HepG2 (cell line): ENCODE measurements at regions not wholly inside any gene's neighbourhood (a gene's known extent, or its start where the extent isn't known, plus 50 kb on each side); places are given as distances from the start of the nearest gene placed in this dataset.

Source experiments
- ATAC-seq: fragments of 200-7000 bp; cut with Tn5 transposase; 3 replicates; pipeline ENCODE4 v1.9.1; 2020; ENCODE audit warnings: mild to moderate bottlenecking, moderate library complexity
- BruUV-seq: library from RNA; stranded (reverse); fragments of 400-500 nt; replicated peaks from 2 replicates; lab custom pipeline; 2021; lab: Mats Ljungman, UMichigan
- CTCF ChIA-PET: fragments of 300-600 bp; formaldehyde crosslinking; extraction: SDS; loops from one replicate; lab custom pipeline; 2021; ENCODE audit warnings: low total read pairs, inconsistent platforms, low intra/inter-chr PET ratio; lab: Yijun Ruan, JAX
- POLR2A ChIA-PET: fragments of 350-600 bp; sonication (Branson Sonifier 250); formaldehyde crosslinking; loops from one replicate; lab custom pipeline; 2020; ENCODE audit warnings: antibody characterized with exemption, inconsistent platforms; lab: Yijun Ruan, JAX
- DNase-seq: peaks from one replicate; pipeline ENCODE4 v3.0.0-alpha.2; 2015; ENCODE audit warnings: low spot score
- FAIRE-seq: peaks from 3 replicates; lab custom pipeline; 2011; peaks lifted over from hg19 to GRCh38; lab: Jason Lieb, UNC
- H2AFZ ChIP-seq: one replicate; pipeline ENCODE4 v1.6.1; 2011; ENCODE audit warnings: low read length, inconsistent platforms
- H3K27ac ChIP-seq: fragments of 300-600 bp; 3 replicates; pipeline ENCODE4 v1.8.0; 2011; ENCODE audit warnings: mixed run types, mild to moderate bottlenecking, mixed read lengths, low read length, inconsistent platforms; ENCODE audit not compliant: insufficient read depth; ENCODE audit errors: extremely low read length
- H3K27me3 ChIP-seq, 2 experiments: fragments of 200-600 bp in 1 of 2; 2 replicates in 1 of 2; 3 replicates in 1 of 2; pipeline versions ENCODE4 v1.6.0 to v1.8.0; 2011; ENCODE audit warnings: low read length in 2 of 2, mild to moderate bottlenecking in 2 of 2, moderate library complexity in 2 of 2, inconsistent platforms in 1 of 2; ENCODE audit not compliant: insufficient read depth in 2 of 2, control insufficient read depth in 1 of 2
- H3K36me3 ChIP-seq, 2 experiments: fragments of 200-600 bp in 1 of 2; replicated peaks in 1 of 2; 2 replicates in 1 of 2; 3 replicates in 1 of 2; pipeline versions ENCODE4 v1.5.1 to v1.8.0; 2011; ENCODE audit warnings: low read length in 2 of 2, inconsistent platforms in 1 of 2; ENCODE audit not compliant: insufficient read depth in 2 of 2, control insufficient read depth in 1 of 2
- H3K4me1 ChIP-seq: 2 replicates; pipeline ENCODE4 v1.5.1; 2012; ENCODE audit warnings: low read length, inconsistent platforms; ENCODE audit not compliant: insufficient read depth
- H3K4me2 ChIP-seq: 2 replicates; pipeline ENCODE4 v1.6.0; 2011; ENCODE audit warnings: low read depth, low read length, inconsistent platforms
- H3K4me3 ChIP-seq, 3 experiments: fragments of 200-600 bp in 1 of 3; sonication (generic), shearing (Covaris generic) in 1 of 3; replicated peaks in 1 of 3; 2 replicates each; pipeline ENCODE4 v1.5.1; 2011 to 2016; ENCODE audit warnings: low read length in 3 of 3, inconsistent platforms in 2 of 3, low read depth in 2 of 3, mild to moderate bottlenecking in 2 of 3, control low read depth in 1 of 3, mixed read lengths in 1 of 3; ENCODE audit not compliant: insufficient read depth in 1 of 3
- H3K79me2 ChIP-seq: one replicate; pipeline ENCODE4 v1.6.1; 2011; ENCODE audit warnings: low read length, inconsistent platforms; ENCODE audit not compliant: insufficient read depth
- H3K9ac ChIP-seq: 2 replicates; pipeline ENCODE4 v1.6.0; 2011; ENCODE audit warnings: mild to moderate bottlenecking, low read depth, low read length, inconsistent platforms; ENCODE audit not compliant: insufficient read depth
- H3K9me3 ChIP-seq: 2 replicates; pipeline ENCODE4 v1.5.1; 2012; ENCODE audit warnings: mild to moderate bottlenecking, low read length
- H4K20me1 ChIP-seq: 2 replicates; pipeline ENCODE4 v1.6.0; 2011; ENCODE audit warnings: inconsistent platforms, mild to moderate bottlenecking, low read length, moderate library complexity; ENCODE audit not compliant: insufficient read depth
- FOXK2 ChIP-seq: fragments of 450-650 bp; IDR thresholded peaks from 2 replicates; pipeline ENCODE4 v1.6.1; 2016
- MTERF4 ChIP-seq: sonication (generic); formaldehyde crosslinking; IDR thresholded peaks from 2 replicates; pipeline ENCODE4 v1.8.0; 2023; ENCODE audit warnings: mild to moderate bottlenecking, missing genetic modification reagents
- MYC ChIP-seq: sonication (generic); formaldehyde crosslinking; IDR thresholded peaks from 2 replicates; pipeline ENCODE4 v1.9.0; 2021; ENCODE audit warnings: missing genetic modification reagents, borderline replicate concordance
- NONO ChIP-seq, 2 experiments: fragments of 450-650 bp in 1 of 2; sonication (generic) in 1 of 2; formaldehyde crosslinking in 1 of 2; IDR thresholded peaks in 1 of 2; conservative IDR thresholded peaks in 1 of 2; 2 replicates each; pipeline versions ENCODE4 v1.6.1 to v1.8.0; 2017 to 2022; ENCODE audit warnings: mild to moderate bottlenecking in 1 of 2, missing genetic modification reagents in 1 of 2, moderate library complexity in 1 of 2
- NR1H2 ChIP-seq: sonication (generic); formaldehyde crosslinking; IDR thresholded peaks from 2 replicates; pipeline ENCODE4 v1.8.1; 2022; ENCODE audit warnings: low read depth, missing genetic modification reagents, borderline replicate concordance
- PBX2 ChIP-seq: IDR thresholded peaks from 2 replicates; pipeline ENCODE4 v1.6.1; 2016; ENCODE audit warnings: control low read depth
- RFX1 ChIP-seq: fragments of 450-650 bp; IDR thresholded peaks from 2 replicates; pipeline ENCODE4 v1.6.1; 2017
- SMAD1 ChIP-seq: sonication (generic); formaldehyde crosslinking; IDR thresholded peaks from 2 replicates; pipeline ENCODE4 v1.4.0; 2020; ENCODE audit warnings: missing genetic modification reagents, low read depth, mild to moderate bottlenecking, borderline replicate concordance
- SP1 ChIP-seq, 2 experiments: fragments of 450-650 bp in 1 of 2; sonication (generic) in 1 of 2; formaldehyde crosslinking in 1 of 2; IDR thresholded peaks; 2 replicates each; pipeline versions ENCODE4 v1.4.0 to v1.6.1; 2016 to 2020; ENCODE audit warnings: missing genetic modification reagents in 1 of 2
- TGIF2 ChIP-seq: IDR thresholded peaks from 2 replicates; pipeline ENCODE4 v1.6.1; 2016; ENCODE audit warnings: control low read depth, missing compliant biosample characterization
- TRIM24 ChIP-seq: sonication (generic); formaldehyde crosslinking; IDR thresholded peaks from 2 replicates; pipeline ENCODE4 v1.8.0; 2022; ENCODE audit warnings: mild to moderate bottlenecking, missing genetic modification reagents
- ZNF350 ChIP-seq: sonication (generic); formaldehyde crosslinking; IDR thresholded peaks from 2 replicates; pipeline ENCODE4 v1.4.0; 2020; ENCODE audit warnings: mild to moderate bottlenecking, low read depth, missing genetic modification reagents, borderline replicate concordance
- ZNF383 ChIP-seq: sonication (generic); formaldehyde crosslinking; IDR thresholded peaks from 2 replicates; pipeline ENCODE4 v1.4.0; 2020; ENCODE audit warnings: missing genetic modification reagents, mild to moderate bottlenecking, borderline replicate concordance
- ZNF605 ChIP-seq: sonication (generic); formaldehyde crosslinking; IDR thresholded peaks from 2 replicates; pipeline ENCODE4 v1.8.0; 2022; ENCODE audit warnings: mild to moderate bottlenecking, missing genetic modification reagents
- ZNF678 ChIP-seq: sonication (generic); formaldehyde crosslinking; IDR thresholded peaks from 2 replicates; pipeline ENCODE4 v1.4.0; 2020; ENCODE audit warnings: mild to moderate bottlenecking, missing genetic modification reagents
- ZNF768 ChIP-seq: sonication (generic); formaldehyde crosslinking; IDR thresholded peaks from 2 replicates; pipeline ENCODE4 v1.4.0; 2020; ENCODE audit warnings: missing genetic modification reagents
- ZNF800 ChIP-seq: sonication (generic); formaldehyde crosslinking; IDR thresholded peaks from 2 replicates; pipeline ENCODE4 v1.4.0; 2020; ENCODE audit warnings: missing genetic modification reagents
- WGBS: methylation state at CpG from one replicate; pipeline ENCODE4 v1.1.6; 2017; ENCODE audit warnings: low lambda C conversion rate; 5-methylcytosine and 5-hydroxymethylcytosine counted together
- in situ Hi-C: cut with HindIII; loops from 2 replicates; pipeline ENCODE4 v1.10.0; 2017; ENCODE audit warnings: low pct_unique_long_range_greater_than_20kb; ENCODE audit not compliant: extremely low pct_ligation_motif_present
- intact Hi-C: fragments of 100-400 bp; cut with micrococcal nuclease; formaldehyde crosslinking; loops from one replicate; pipeline ENCODE4 v1.10.0; 2022; ENCODE audit not compliant: unreplicated experiment

GRCh38 chr2:40556293-40556692 lies 104.4 kb upstream of the SLC8A1 start:
- Histone ChIP-seq H3K4me2 (no peak overlapping the region), H4K20me1 (no peaks in the 10 kb centered on the region), H2AFZ (no peak overlapping the region), H3K9me3 (no peaks in the 10 kb centered on the region), H3K27ac (no peak overlapping the region), H3K4me3 (no peak overlapping the region), H3K9ac (no peak overlapping the region), H3K79me2 (no peaks in the 10 kb centered on the region), H3K4me1 (no peaks in the 10 kb centered on the region), H3K36me3 (no peaks in the 10 kb centered on the region), H3K27me3 (no peaks in the 10 kb centered on the region)
- in situ Hi-C loops, result loop anchor here (5.0 kb wide), 1 partner anchor 649 kb away; no protein-coding TSS in a partner anchor
- POLR2A ChIA-PET, result no interaction called here
- no peak for DNase-seq
- WGBS, result 0% methylated on average over 2 of the region's 2 CpGs
- no peak for TF ChIP-seq NR1H2
- no peak for TF ChIP-seq ZNF383
- no peak for TF ChIP-seq SMAD1 (CRISPR knock-in tag)
- no peak for TF ChIP-seq TRIM24 (CRISPR knock-in tag)
- TF ChIP-seq ZNF350 (CRISPR knock-in tag), result no peak
- TF ChIP-seq PBX2 (CRISPR knock-in tag), result no peak
- no peak for TF ChIP-seq RFX1
- TF ChIP-seq ZNF768, result no peak
- no peak for TF ChIP-seq FOXK2
- CTCF ChIA-PET, result no interaction called here
- BruUV-seq, result no TSS peak
- no peak for FAIRE-seq
- no peak for ATAC-seq
- intact Hi-C loops, result no loop called here

- ChIA-PET CTCF (no interaction called here), POLR2A (no interaction called here)
- FAIRE-seq (no peak), DNase-seq (no peak), ATAC-seq (no peak)
- Histone ChIP-seq H3K27me3 (no peaks in the 10 kb centered on the region), H3K9me3 (no peaks in the 10 kb centered on the region), H3K9ac (no peak overlapping the region), H3K79me2 (no peaks in the 10 kb centered on the region), H3K27ac (no peak overlapping the region), H3K4me3 (no peak overlapping the region), H3K4me2 (no peak overlapping the region), H3K4me1 (no peaks in the 10 kb centered on the region), H2AFZ (no peak overlapping the region), H4K20me1 (no peaks in the 10 kb centered on the region), H3K36me3 (no peaks in the 10 kb centered on the region)
- no TSS peak for BruUV-seq
- WGBS, result 5% methylated on average over 6 of the region's 6 CpGs
- intact Hi-C loops (no loop called here), in situ Hi-C loops (loop anchor here (5.0 kb wide), 1 partner anchor 649 kb away; no protein-coding TSS in a partner anchor)
- TF ChIP-seq MTERF4 (CRISPR knock-in tag) (no peak), TGIF2 (CRISPR knock-in tag) (no peak), NONO (IDR thresholded peaks at IDR 0.05) (no peak), NONO (CRISPR knock-in tag; conservative IDR thresholded peaks at IDR 0.05) (no peak), SP1 (IDR thresholded peaks at IDR 0.05) (no peak), SP1 (CRISPR knock-in tag; IDR thresholded peaks at IDR 0.05) (no peak), ZNF605 (CRISPR knock-in tag) (no peak), ZNF678 (CRISPR knock-in tag) (no peak), MYC (no peak), ZNF800 (no peak)
Measured at GRCh38 chr2:40556739-40557138, 104.8 kb upstream of the SLC8A1 start.
